Skeletal muscle tissue (tissue), 3 donors: ENCODE measurements at regions not wholly inside any gene's neighbourhood (a gene's known extent, or its start where the extent isn't known, plus 50 kb on each side); places are given as distances from the start of the nearest gene placed in this dataset.

ENCODE experiments used
- H3K27ac ChIP-seq: one replicate; pipeline ENCODE4 v1.7.0; 2013; ENCODE audit warnings: mild to moderate bottlenecking, low read depth, low read length, inconsistent platforms
- H3K27me3 ChIP-seq, 3 donors: one replicate each; pipeline ENCODE4 v1.7.0; 2013; ENCODE audit warnings: low read length in 3 of 3; ENCODE audit not compliant: control insufficient read depth in 3 of 3, insufficient read depth in 3 of 3
- H3K36me3 ChIP-seq, 3 donors: one replicate each; pipeline ENCODE4 v1.7.0; 2013; ENCODE audit warnings: low read length in 3 of 3; ENCODE audit not compliant: control insufficient read depth in 3 of 3, insufficient read depth in 3 of 3
- H3K4me1 ChIP-seq, 3 donors: one replicate each; pipeline ENCODE4 v1.7.0; 2013; ENCODE audit warnings: low read length in 3 of 3, mild to moderate bottlenecking in 3 of 3; ENCODE audit not compliant: control insufficient read depth in 3 of 3, insufficient read depth in 3 of 3
- H3K4me3 ChIP-seq, 3 donors: one replicate each; pipeline ENCODE4 v1.7.0; 2013; ENCODE audit warnings: low read length in 3 of 3
- H3K9ac ChIP-seq, 3 donors: one replicate each; pipeline ENCODE4 v1.7.0; 2013; ENCODE audit warnings: low read length in 3 of 3, mild to moderate bottlenecking in 3 of 3, moderate library complexity in 2 of 3, low read depth in 1 of 3
- H3K9me3 ChIP-seq, 3 donors: one replicate each; pipeline ENCODE4 v1.7.0; 2013; ENCODE audit warnings: low read length in 3 of 3; ENCODE audit not compliant: control insufficient read depth in 3 of 3
- donor health status: Osteomylitis.

GRCh38 chr9:109894473-109894872, 114.5 kb downstream of the PALM2AKAP2 start:
- Histone ChIP-seq H3K27me3 (peaks cover 0 to 2% (median 0%) of the 10 kb centered on the region in 3 donors), H3K9me3 (no peaks in the 10 kb centered on the region), H3K36me3 (no peaks in the 10 kb centered on the region), H3K4me3 (no peak overlapping the region), H3K4me1 (peaks cover 0 to 9% (median 5%) of the 10 kb centered on the region in 3 donors), H3K9ac (no peak overlapping the region), H3K27ac (no peak overlapping the region)

GRCh38 chr9:109894921-109895758, 115.1 kb downstream of the PALM2AKAP2 start:
- H3K9ac ChIP-seq, result no peak overlapping the region
- no peaks in the 10 kb centered on the region for H3K9me3 ChIP-seq
- peaks cover 0 to 2% (median 0%) of the 10 kb centered on the region in 3 donors for H3K27me3 ChIP-seq
- peaks cover 0 to 9% (median 5%) of the 10 kb centered on the region in 3 donors for H3K4me1 ChIP-seq
- no peak overlapping the region for H3K27ac ChIP-seq
- no peak overlapping the region for H3K4me3 ChIP-seq
- no peaks in the 10 kb centered on the region for H3K36me3 ChIP-seq

GRCh38 chr9:109901201-109901600, 121.2 kb downstream of the PALM2AKAP2 start:
- H3K9ac ChIP-seq, result no peak overlapping the region
- H3K9me3 ChIP-seq, result no peaks in the 10 kb centered on the region
- peak overlapping the region; percentile 90 for H3K27ac ChIP-seq
- no peak overlapping the region for H3K4me3 ChIP-seq
- H3K4me1 ChIP-seq, result peaks cover 2 to 29% (median 16%) of the 10 kb centered on the region in 3 donors
- no peaks in the 10 kb centered on the region for H3K36me3 ChIP-seq
- no peaks in the 10 kb centered on the region for H3K27me3 ChIP-seq

- Histone ChIP-seq H3K36me3 (no peaks in the 10 kb centered on the region), H3K27ac (no peak overlapping the region), H3K27me3 (no peaks in the 10 kb centered on the region), H3K9me3 (no peaks in the 10 kb centered on the region), H3K9ac (no peak overlapping the region), H3K4me1 (peaks cover 6 to 29% (median 24%) of the 10 kb centered on the region in 3 donors), H3K4me3 (no peak overlapping the region)
Observed at GRCh38 chr9:109903515-109904138, 123.6 kb downstream of the PALM2AKAP2 start.

- Histone ChIP-seq H3K9me3 (no peaks in the 10 kb centered on the region), H3K27ac (no peak overlapping the region), H3K36me3 (no peaks in the 10 kb centered on the region), H3K4me1 (peaks cover 8 to 29% (median 24%) of the 10 kb centered on the region in 3 donors), H3K4me3 (no peak overlapping the region), H3K27me3 (no peaks in the 10 kb centered on the region), H3K9ac (no peak overlapping the region)
Observed at GRCh38 chr9:109904666-109905065, 124.7 kb downstream of the PALM2AKAP2 start.

- H3K4me3 ChIP-seq, result no peak overlapping the region
- no peak overlapping the region for H3K9ac ChIP-seq
- peaks cover 9 to 28% (median 23%) of the 10 kb centered on the region in 3 donors for H3K4me1 ChIP-seq
- H3K36me3 ChIP-seq, result no peaks in the 10 kb centered on the region
- no peak overlapping the region for H3K27ac ChIP-seq
- H3K27me3 ChIP-seq, result no peaks in the 10 kb centered on the region
- H3K9me3 ChIP-seq, result no peaks in the 10 kb centered on the region
Observed at GRCh38 chr9:109905472-109905871, 125.5 kb downstream of the PALM2AKAP2 start.

- Histone ChIP-seq H3K9me3 (no peaks in the 10 kb centered on the region), H3K4me1 (peaks cover 15 to 20% (median 16%) of the 10 kb centered on the region in 3 donors), H3K36me3 (no peaks in the 10 kb centered on the region), H3K27me3 (no peaks in the 10 kb centered on the region), H3K4me3 (no peak overlapping the region), H3K27ac (peak overlapping the region; percentile 32), H3K9ac (no peak overlapping the region)
Observed at GRCh38 chr9:109906766-109907382, 126.9 kb downstream of the PALM2AKAP2 start.

GRCh38 chr9:109907400-109907799, 127.4 kb downstream of the PALM2AKAP2 start:
- no peaks in the 10 kb centered on the region for H3K36me3 ChIP-seq
- no peak overlapping the region for H3K9ac ChIP-seq
- no peaks in the 10 kb centered on the region for H3K27me3 ChIP-seq
- peaks cover 15 to 16% (median 16%) of the 10 kb centered on the region in 3 donors for H3K4me1 ChIP-seq
- H3K4me3 ChIP-seq, result no peak overlapping the region
- no peaks in the 10 kb centered on the region for H3K9me3 ChIP-seq
- peak overlapping the region; percentile 64 for H3K27ac ChIP-seq

GRCh38 chr9:109907810-109908458, 127.9 kb downstream of the PALM2AKAP2 start:
- H3K9ac ChIP-seq, result no peak overlapping the region
- no peaks in the 10 kb centered on the region for H3K27me3 ChIP-seq
- H3K4me3 ChIP-seq, result no peak overlapping the region
- H3K27ac ChIP-seq, result peak overlapping the region; percentile 64
- no peaks in the 10 kb centered on the region for H3K9me3 ChIP-seq
- H3K4me1 ChIP-seq, result peaks cover 17 to 19% (median 17%) of the 10 kb centered on the region in 3 donors
- H3K36me3 ChIP-seq, result no peaks in the 10 kb centered on the region
